ENCODE measurements at regions not wholly inside any gene's neighbourhood (a gene's known extent, or its start where the extent isn't known, plus 50 kb on each side); places are given as distances from the start of the nearest gene placed in this dataset.

GRCh38 chr11:79896258-79896657 lies 455.4 kb upstream of the TENM4 start:
- TF ChIP-seq CTCF (conservative IDR thresholded peaks at IDR 0.05; ENCODE audit: low read length), result no peak
- no peak for TF ChIP-seq EZH2phosphoT487 (IDR thresholded peaks at IDR 0.05; ENCODE audit: borderline replicate concordance, low read depth, low read length)
